ENCODE measurements at regions not wholly inside any gene's neighbourhood (a gene's known extent, or its start where the extent isn't known, plus 50 kb on each side); places are given as distances from the start of the nearest gene placed in this dataset.
A peak's percentile ranks its signal among the peaks of the same experiment; 100 is the strongest.
"Not testable (repeated sequence)": the region's sequence is repeated elsewhere in the genome, so short reads cannot be mapped to it uniquely, and the experiment has no call there.

- no peak for FAIRE-seq
Observed at GRCh38 chr4:177494791-177495190, 52.6 kb upstream of the AGA start.

GRCh38 chr4:177495626-177496025, 53.4 kb upstream of the AGA start:
- not testable (repeated sequence) for FAIRE-seq

- FAIRE-seq, result no peak
Observed at GRCh38 chr4:177499537-177499936, 57.3 kb upstream of the AGA start.

- no peak for FAIRE-seq
Observed at GRCh38 chr4:177505171-177505615, 63.0 kb upstream of the AGA start.

- FAIRE-seq, result no peak
Observed at GRCh38 chr4:177508662-177509061, 66.4 kb upstream of the AGA start.

GRCh38 chr4:177509226-177509745, 67.0 kb upstream of the AGA start:
- no peak for FAIRE-seq

- FAIRE-seq, result no peak
Observed at GRCh38 chr4:177511611-177512010, 69.4 kb upstream of the AGA start.

- FAIRE-seq, result no peak
Observed at GRCh38 chr4:177512646-177513045, 70.4 kb upstream of the AGA start.

- no peak for FAIRE-seq
Observed at GRCh38 chr4:177517862-177518261, 75.6 kb upstream of the AGA start.

- FAIRE-seq, result no peak
Observed at GRCh38 chr4:177519481-177520260, 77.4 kb upstream of the AGA start.

GRCh38 chr4:177528620-177529019, 86.4 kb upstream of the AGA start:
- no peak for FAIRE-seq

- no peak for FAIRE-seq
Observed at GRCh38 chr4:177530561-177530960, 88.3 kb upstream of the AGA start.

GRCh38 chr4:177532358-177532757, 90.1 kb upstream of the AGA start:
- no peak for FAIRE-seq

- not testable (repeated sequence) for FAIRE-seq
Observed at GRCh38 chr4:177534841-177535240, 92.6 kb upstream of the AGA start.

GRCh38 chr4:177546745-177547144, 104.5 kb upstream of the AGA start:
- FAIRE-seq, result no peak

- no peak for FAIRE-seq
Observed at GRCh38 chr4:177547985-177548384, 105.7 kb upstream of the AGA start.

- peak; percentile 49 for FAIRE-seq
Observed at GRCh38 chr4:177555007-177555574, 112.9 kb upstream of the AGA start.

- FAIRE-seq, result no peak
Observed at GRCh38 chr4:177557416-177557815, 115.2 kb upstream of the AGA start.

- FAIRE-seq, result no peak
Observed at GRCh38 chr4:177558995-177559394, 116.8 kb upstream of the AGA start.

- no peak for FAIRE-seq
Observed at GRCh38 chr4:177562163-177562562, 119.9 kb upstream of the AGA start.

- FAIRE-seq, result no peak
Observed at GRCh38 chr4:177562859-177563258, 120.6 kb upstream of the AGA start.

GRCh38 chr4:177566691-177567090, 124.5 kb upstream of the AGA start:
- FAIRE-seq, result no peak

- FAIRE-seq, result no peak
Observed at GRCh38 chr4:177568931-177569330, 126.7 kb upstream of the AGA start.

GRCh38 chr4:177569434-177569833, 127.2 kb upstream of the AGA start:
- FAIRE-seq, result no peak
